ENCODE measurements at regions not wholly inside any gene's neighbourhood (a gene's known extent, or its start where the extent isn't known, plus 50 kb on each side); places are given as distances from the start of the nearest gene placed in this dataset.

GRCh38 chr10:43707770-43708169, 59.1 kb upstream of the ZNF32 start:
- H3K9me3 ChIP-seq: no peaks in the 10 kb centered on the region
- H3K27ac ChIP-seq: peak overlapping the region in 11 of 12 donors; percentile 31 to 93 (median 76)
- no peaks in the 10 kb centered on the region for H3K27me3 ChIP-seq
- DNase-seq (peak in 4 of 5 donors; percentile 68 to 85 (median 74)), ATAC-seq (peak; percentile 73 to 96 (median 90))
- intact Hi-C loops (cut with DNase I): no loop called here
- H3K4me1 ChIP-seq: peaks cover 0 to 43% (median 17%) of the 10 kb centered on the region in 12 donors
- TF ChIP-seq POLR2A (IDR thresholded peaks at IDR 0.05) (no peak), CTCF (IDR thresholded peaks at IDR 0.05) (no peak)
- 35 to 56% (median 45%) methylated on average over 11 of the region's 11 CpGs for WGBS, 4 donors
- H3K4me3 ChIP-seq: no peak overlapping the region
- no peaks in the 10 kb centered on the region for H3K36me3 ChIP-seq

DNA sequence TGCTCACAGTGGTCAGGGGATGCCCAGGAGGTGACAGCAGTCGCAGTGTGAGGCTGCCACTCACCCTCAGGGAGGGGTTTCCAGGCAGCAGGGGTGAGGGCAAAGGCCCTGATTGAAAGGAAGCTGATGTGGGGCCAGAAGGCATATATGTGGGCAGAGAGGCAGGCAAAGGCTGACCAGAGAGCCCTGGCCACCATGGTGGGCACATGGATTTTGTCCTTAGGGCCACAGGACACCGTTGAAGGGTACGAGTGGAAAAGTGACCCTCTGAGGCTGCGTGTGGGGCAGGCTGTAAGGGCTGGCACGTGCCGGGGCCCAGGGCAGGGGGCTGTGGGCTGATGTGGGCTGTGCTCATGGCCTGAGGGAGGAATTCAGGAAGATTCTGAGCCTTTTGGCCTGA, 57.5 kb upstream of the ZNF32 start:
- H3K4me1 ChIP-seq: peaks cover 0 to 47% (median 19%) of the 10 kb centered on the region in 12 donors
- TF ChIP-seq CTCF (IDR thresholded peaks at IDR 0.05): no peak
- TF ChIP-seq POLR2A (IDR thresholded peaks at IDR 0.05): no peak
- H3K27ac ChIP-seq: peak overlapping the region in 9 of 12 donors; percentile 8 to 93 (median 65)
- H3K9me3 ChIP-seq: no peaks in the 10 kb centered on the region
- intact Hi-C loops (cut with DNase I): no loop called here
- ATAC-seq: no peak
- no peak for DNase-seq
- H3K27me3 ChIP-seq: no peaks in the 10 kb centered on the region
- 83 to 95% (median 89%) methylated on average over 6 of the region's 6 CpGs for WGBS, 4 donors
- H3K4me3 ChIP-seq: no peak overlapping the region
- H3K36me3 ChIP-seq: no peaks in the 10 kb centered on the region

GRCh38 chr10:43703286-43703685, 54.6 kb upstream of the ZNF32 start:
- ATAC-seq: no peak
- Histone ChIP-seq H3K4me1 (peaks cover 0 to 58% (median 22%) of the 10 kb centered on the region in 12 donors), H3K27ac (peak overlapping the region in 9 of 12 donors; percentile 18 to 93 (median 52)), H3K9me3 (no peaks in the 10 kb centered on the region), H3K27me3 (no peaks in the 10 kb centered on the region), H3K36me3 (no peaks in the 10 kb centered on the region), H3K4me3 (no peak overlapping the region)
- intact Hi-C loops (cut with DNase I): no loop called here
- DNase-seq: no peak
- 71 to 92% (median 86%) methylated on average over 13 of the region's 13 CpGs for WGBS, 4 donors
- TF ChIP-seq POLR2A (IDR thresholded peaks at IDR 0.05): no peak
- no peak for TF ChIP-seq CTCF (IDR thresholded peaks at IDR 0.05)

- H3K4me1 ChIP-seq: peaks cover 0 to 59% (median 25%) of the 10 kb centered on the region in 12 donors
Measured at GRCh38 chr10:43702936-43703281, 54.2 kb upstream of the ZNF32 start.

More at GRCh38 chr10:43702936-43703281, 54.2 kb upstream of the ZNF32 start:
- DNase-seq (no peak), ATAC-seq (no peak)
- H3K4me3 ChIP-seq: no peak overlapping the region
- 96 to 97% (median 97%) methylated on average over 19 of the region's 19 CpGs for WGBS, 4 donors
- intact Hi-C loops (cut with DNase I): no loop called here
- TF ChIP-seq POLR2A (IDR thresholded peaks at IDR 0.05): no peak
- TF ChIP-seq CTCF (IDR thresholded peaks at IDR 0.05): no peak
- H3K27me3 ChIP-seq: no peaks in the 10 kb centered on the region
- peak overlapping the region in 5 of 12 donors; percentile 19 to 93 (median 53) for H3K27ac ChIP-seq
- no peaks in the 10 kb centered on the region for H3K36me3 ChIP-seq
- H3K9me3 ChIP-seq: no peaks in the 10 kb centered on the region
